ENCODE measurements at regions not wholly inside any gene's neighbourhood (a gene's known extent, or its start where the extent isn't known, plus 50 kb on each side); places are given as distances from the start of the nearest gene placed in this dataset.

- TF ChIP-seq EZH2 (IDR thresholded peaks at IDR 0.05; ENCODE audit: low read depth) = no peak
- TF ChIP-seq, protein P1, sequence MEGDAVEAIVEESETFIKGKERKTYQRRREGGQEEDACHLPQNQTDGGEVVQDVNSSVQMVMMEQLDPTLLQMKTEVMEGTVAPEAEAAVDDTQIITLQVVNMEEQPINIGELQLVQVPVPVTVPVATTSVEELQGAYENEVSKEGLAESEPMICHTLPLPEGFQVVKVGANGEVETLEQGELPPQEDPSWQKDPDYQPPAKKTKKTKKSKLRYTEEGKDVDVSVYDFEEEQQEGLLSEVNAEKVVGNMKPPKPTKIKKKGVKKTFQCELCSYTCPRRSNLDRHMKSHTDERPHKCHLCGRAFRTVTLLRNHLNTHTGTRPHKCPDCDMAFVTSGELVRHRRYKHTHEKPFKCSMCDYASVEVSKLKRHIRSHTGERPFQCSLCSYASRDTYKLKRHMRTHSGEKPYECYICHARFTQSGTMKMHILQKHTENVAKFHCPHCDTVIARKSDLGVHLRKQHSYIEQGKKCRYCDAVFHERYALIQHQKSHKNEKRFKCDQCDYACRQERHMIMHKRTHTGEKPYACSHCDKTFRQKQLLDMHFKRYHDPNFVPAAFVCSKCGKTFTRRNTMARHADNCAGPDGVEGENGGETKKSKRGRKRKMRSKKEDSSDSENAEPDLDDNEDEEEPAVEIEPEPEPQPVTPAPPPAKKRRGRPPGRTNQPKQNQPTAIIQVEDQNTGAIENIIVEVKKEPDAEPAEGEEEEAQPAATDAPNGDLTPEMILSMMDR (conservative IDR thresholded peaks at IDR 0.05) = no peak
- Histone ChIP-seq H4K20me1 (ENCODE audit: insufficient read depth) (no peaks in the 10 kb centered on the region), H3K27ac (no peak overlapping the region), H3K9me3 (ENCODE audit: insufficient read depth, low read depth) (no peaks in the 10 kb centered on the region), H3K27me3 (ENCODE audit: insufficient read depth, low read depth) (no peaks in the 10 kb centered on the region), H2AFZ (no peak overlapping the region), H3F3A (ENCODE audit: insufficient read depth, low read depth) (no peaks in the 10 kb centered on the region), H3K79me2 (ENCODE audit: low read depth) (no peaks in the 10 kb centered on the region), H3K4me3 (no peak overlapping the region), H3K4me1 (replicated peaks; ENCODE audit: insufficient read depth) (no peaks in the 10 kb centered on the region), H3K9me2 (ENCODE audit: insufficient read depth) (no peaks in the 10 kb centered on the region), H3K36me3 (ENCODE audit: low read depth) (no peaks in the 10 kb centered on the region), H3K4me2 (no peak overlapping the region)
- ChIA-PET CTCF (no interaction called here), POLR2A (ENCODE audit: unreplicated experiment) (no interaction called here)
- intact Hi-C loops (cut with micrococcal nuclease; ENCODE audit: unreplicated experiment) = no loop called here
- DNase-seq = no peak
- BruUV-seq (replicated peaks) = no TSS peak
Observed at GRCh38 chr4:20109391-20109790, 142.3 kb upstream of the SLIT2 start.

DNA sequence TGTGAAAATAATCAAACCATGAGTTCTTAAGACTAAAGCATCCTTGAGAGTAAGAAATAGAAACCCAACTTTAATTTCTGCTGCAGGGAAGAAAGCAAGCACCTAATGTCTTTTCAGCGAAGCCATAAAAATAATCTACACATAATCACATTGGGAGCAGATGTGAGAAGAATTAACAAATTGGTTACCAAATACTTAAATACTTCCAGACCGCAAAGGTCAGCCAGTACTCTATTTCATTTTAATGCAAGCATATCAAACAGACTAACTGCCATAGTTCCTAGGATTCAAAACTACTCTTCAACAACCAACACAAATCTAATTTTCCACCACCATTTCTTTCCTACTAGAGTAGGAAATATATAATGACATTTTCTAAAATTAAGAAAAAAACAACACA lies 144.8 kb upstream of the SLIT2 start:
- no peak for DNase-seq
- intact Hi-C loops (cut with micrococcal nuclease; ENCODE audit: unreplicated experiment) = no loop called here
- Histone ChIP-seq H3K4me1 (replicated peaks; ENCODE audit: insufficient read depth) (no peaks in the 10 kb centered on the region), H3K9me3 (ENCODE audit: insufficient read depth, low read depth) (no peaks in the 10 kb centered on the region), H3K9me2 (ENCODE audit: insufficient read depth) (no peaks in the 10 kb centered on the region), H3K4me2 (no peak overlapping the region), H3K36me3 (ENCODE audit: low read depth) (no peaks in the 10 kb centered on the region), H3K79me2 (ENCODE audit: low read depth) (no peaks in the 10 kb centered on the region), H3F3A (ENCODE audit: insufficient read depth, low read depth) (no peaks in the 10 kb centered on the region), H2AFZ (no peak overlapping the region), H3K27ac (no peak overlapping the region), H3K4me3 (no peak overlapping the region), H3K27me3 (ENCODE audit: insufficient read depth, low read depth) (no peaks in the 10 kb centered on the region), H4K20me1 (ENCODE audit: insufficient read depth) (no peaks in the 10 kb centered on the region)
- no TSS peak for BruUV-seq (replicated peaks)
- TF ChIP-seq EZH2 (IDR thresholded peaks at IDR 0.05; ENCODE audit: low read depth) = no peak
- TF ChIP-seq, protein P1 (conservative IDR thresholded peaks at IDR 0.05) = no peak
- ChIA-PET CTCF (no interaction called here), POLR2A (ENCODE audit: unreplicated experiment) (no interaction called here)

- CTCF ChIA-PET = no interaction called here
Observed at GRCh38 chr4:20101831-20102230, 149.9 kb upstream of the SLIT2 start.

More at GRCh38 chr4:20101831-20102230, 149.9 kb upstream of the SLIT2 start:
- Histone ChIP-seq H3K36me3 (ENCODE audit: low read depth) (no peaks in the 10 kb centered on the region), H3K4me1 (replicated peaks; ENCODE audit: insufficient read depth) (no peaks in the 10 kb centered on the region), H3K4me2 (no peak overlapping the region), H3K27ac (no peak overlapping the region), H3K9me3 (ENCODE audit: insufficient read depth, low read depth) (no peaks in the 10 kb centered on the region), H3F3A (ENCODE audit: insufficient read depth, low read depth) (no peaks in the 10 kb centered on the region), H3K4me3 (no peak overlapping the region), H2AFZ (no peak overlapping the region), H3K9me2 (ENCODE audit: insufficient read depth) (no peaks in the 10 kb centered on the region), H3K79me2 (ENCODE audit: low read depth) (no peaks in the 10 kb centered on the region), H3K27me3 (ENCODE audit: insufficient read depth, low read depth) (no peaks in the 10 kb centered on the region), H4K20me1 (ENCODE audit: insufficient read depth) (no peaks in the 10 kb centered on the region)
- no peak for TF ChIP-seq EZH2 (IDR thresholded peaks at IDR 0.05; ENCODE audit: low read depth)
- TF ChIP-seq, protein P1 (conservative IDR thresholded peaks at IDR 0.05) = no peak
- intact Hi-C loops (cut with micrococcal nuclease; ENCODE audit: unreplicated experiment) = no loop called here
- BruUV-seq (replicated peaks) = no TSS peak
- POLR2A ChIA-PET (ENCODE audit: unreplicated experiment) = no interaction called here
- DNase-seq = no peak

Measured in PC-9 (cell line).